H1 (cell line): ENCODE measurements at regions not wholly inside any gene's neighbourhood (a gene's known extent, or its start where the extent isn't known, plus 50 kb on each side); places are given as distances from the start of the nearest gene placed in this dataset.

ENCODE experiments used
- CHD2 ChIP-seq: IDR thresholded peaks from 2 replicates; pipeline ENCODE4 v1.6.1; 2012; ENCODE audit warnings: low read length, improper control_type of control experiment
- CTCF ChIP-seq, 3 experiments: IDR thresholded peaks; 1 replicate in 2 of 3; 2 replicates in 1 of 3; pipeline versions ENCODE4 v1.5.1 to v1.6.1; 2011; ENCODE audit warnings: low read length in 3 of 3, mild to moderate bottlenecking in 3 of 3, inconsistent platforms in 2 of 3, low read depth in 1 of 3, moderate library complexity in 1 of 3; ENCODE audit not compliant: insufficient read depth in 1 of 3; ENCODE audit errors: control extremely low read depth in 1 of 3
- EP300 ChIP-seq, 2 experiments: IDR thresholded peaks; 1 replicate in 1 of 2; 2 replicates in 1 of 2; pipeline ENCODE4 v1.6.1; 2011 to 2012; ENCODE audit warnings: low read depth in 2 of 2, low read length in 2 of 2, mild to moderate bottlenecking in 2 of 2, borderline replicate concordance in 1 of 2, inconsistent platforms in 1 of 2, moderate library complexity in 1 of 2
- GABPA ChIP-seq: IDR thresholded peaks from 2 replicates; pipeline ENCODE4 v1.6.1; 2011; ENCODE audit warnings: mild to moderate bottlenecking, low read length, moderate library complexity, borderline replicate concordance; ENCODE audit not compliant: insufficient read depth
- MAX ChIP-seq: IDR thresholded peaks from 2 replicates; pipeline ENCODE4 v1.6.1; 2012; ENCODE audit warnings: inconsistent platforms
- POLR2AphosphoS5 ChIP-seq: IDR thresholded peaks from 2 replicates; pipeline ENCODE4 v1.6.1; 2011; ENCODE audit warnings: low read depth, low read length
- SP1 ChIP-seq: IDR thresholded peaks from 2 replicates; pipeline ENCODE4 v1.6.1; 2011; ENCODE audit warnings: low read depth, low read length
- SUZ12 ChIP-seq: fragments of 200-600 bp; sonication (generic); IDR thresholded peaks from 2 replicates; pipeline ENCODE4 v1.6.1; 2012; ENCODE audit warnings: mild to moderate bottlenecking, inconsistent platforms, low read length, moderate library complexity, mixed read lengths
- TAF1 ChIP-seq: IDR thresholded peaks from 2 replicates; pipeline ENCODE4 v1.6.1; 2011; ENCODE audit warnings: mild to moderate bottlenecking, low read depth, low read length
- TCF12 ChIP-seq: IDR thresholded peaks from 2 replicates; pipeline ENCODE4 v1.6.1; 2011; ENCODE audit warnings: low read depth, mild to moderate bottlenecking, low read length

DNA sequence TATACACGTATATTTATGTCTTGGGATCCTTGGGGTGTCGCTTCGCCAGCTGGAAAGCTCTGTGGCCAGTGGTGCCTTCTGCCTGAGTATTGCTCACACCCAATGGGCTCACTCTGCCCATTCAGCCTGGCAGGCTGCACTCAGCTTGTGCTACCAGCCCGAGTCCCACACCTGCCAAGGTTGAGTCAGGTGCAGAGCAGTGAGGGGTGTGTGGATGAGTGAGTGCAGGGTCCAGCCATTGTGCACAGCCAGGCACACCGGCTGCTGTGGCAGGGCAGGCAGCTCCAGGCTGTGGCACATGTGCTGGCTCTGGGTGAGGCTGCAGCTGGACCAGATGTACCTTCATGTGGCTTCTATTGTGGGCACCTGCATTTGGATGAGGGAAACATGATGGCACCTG is 496.9 kb upstream of the LINC00305 start:
- TF ChIP-seq TCF12 (no peak), SP1 (no peak), GABPA (no peak), CTCF (IDR thresholded peaks at IDR 0.05; ENCODE audit: control extremely low read depth in 1 of 3, insufficient read depth in 1 of 3, low read depth in 1 of 3, low read length in 3 of 3) (no peak), CHD2 (no peak), EP300 (IDR thresholded peaks at IDR 0.05; ENCODE audit: borderline replicate concordance in 1 of 2, low read depth in 2 of 2, low read length in 2 of 2) (no peak), SUZ12 (no peak), TAF1 (no peak), MAX (no peak), POLR2AphosphoS5 (no peak)
